Trophoblast cell (in vitro differentiated cells and primary cell): ENCODE measurements at regions not wholly inside any gene's neighbourhood (a gene's known extent, or its start where the extent isn't known, plus 50 kb on each side); places are given as distances from the start of the nearest gene placed in this dataset.

Experiments used
- DNase-seq, 2 donors: peaks; one replicate each; pipeline ENCODE4 v3.0.0-alpha.2; 2016
- H2AFZ ChIP-seq: 2 replicates; pipeline ENCODE4 v1.6.1; 2013; ENCODE audit warnings: low read length, moderate library complexity, mild to moderate bottlenecking; ENCODE audit not compliant: insufficient read depth, poor library complexity
- H2AK5ac ChIP-seq: 2 replicates; pipeline ENCODE4 v1.6.1; 2013; ENCODE audit warnings: mild to moderate bottlenecking, low read length
- H2BK120ac ChIP-seq: 2 replicates; pipeline ENCODE4 v1.6.1; 2013; ENCODE audit warnings: low read length, mild to moderate bottlenecking, moderate library complexity; ENCODE audit not compliant: insufficient read depth, poor library complexity
- H2BK12ac ChIP-seq: 2 replicates; pipeline ENCODE4 v1.6.1; 2013; ENCODE audit warnings: mild to moderate bottlenecking, low read length, moderate library complexity
- H2BK5ac ChIP-seq: 2 replicates; pipeline ENCODE4 v1.6.1; 2013; ENCODE audit warnings: low read length, low read depth, moderate library complexity, mild to moderate bottlenecking; ENCODE audit not compliant: poor library complexity
- H3K14ac ChIP-seq: 2 replicates; pipeline ENCODE4 v1.6.1; 2013; ENCODE audit warnings: mild to moderate bottlenecking, low read length
- H3K18ac ChIP-seq: 2 replicates; pipeline ENCODE4 v1.6.1; 2013; ENCODE audit warnings: mild to moderate bottlenecking, low read length
- H3K23ac ChIP-seq: 2 replicates; pipeline ENCODE4 v1.6.1; 2013; ENCODE audit warnings: low read length
- H3K27ac ChIP-seq: 2 replicates; pipeline ENCODE4 v1.5.1; 2013; ENCODE audit warnings: low read depth, mild to moderate bottlenecking, inconsistent platforms, low read length, moderate library complexity
- H3K27me3 ChIP-seq: 2 replicates; pipeline ENCODE4 v1.6.1; 2013; ENCODE audit warnings: inconsistent platforms, mild to moderate bottlenecking, low read length, moderate library complexity; ENCODE audit not compliant: insufficient read depth
- H3K36me3 ChIP-seq, 2 experiments: 1 replicate in 1 of 2; 2 replicates in 1 of 2; pipeline ENCODE4 v1.6.1; 2013; ENCODE audit warnings: low read length in 2 of 2, mild to moderate bottlenecking in 2 of 2, moderate library complexity in 1 of 2; ENCODE audit not compliant: insufficient read depth in 2 of 2, control insufficient read depth in 1 of 2
- H3K4ac ChIP-seq: 2 replicates; pipeline ENCODE4 v1.6.1; 2013; ENCODE audit warnings: low read depth, mild to moderate bottlenecking, low read length, moderate library complexity
- H3K4me1 ChIP-seq, 2 experiments: 1 replicate in 1 of 2; 2 replicates in 1 of 2; pipeline ENCODE4 v1.6.1; 2013; ENCODE audit warnings: low read length in 2 of 2, mild to moderate bottlenecking in 2 of 2, moderate library complexity in 1 of 2; ENCODE audit not compliant: insufficient read depth in 2 of 2, control insufficient read depth in 1 of 2
- H3K4me2 ChIP-seq: 2 replicates; pipeline ENCODE4 v1.6.1; 2013; ENCODE audit warnings: inconsistent platforms, mild to moderate bottlenecking, low read length, moderate library complexity
- H3K4me3 ChIP-seq: 2 replicates; pipeline ENCODE4 v1.5.1; 2013; ENCODE audit warnings: mild to moderate bottlenecking, low read depth, low read length, inconsistent platforms
- H3K79me1 ChIP-seq: one replicate; pipeline ENCODE4 v1.6.1; 2013; ENCODE audit warnings: low read length
- H3K79me2 ChIP-seq: 2 replicates; pipeline ENCODE4 v1.6.1; 2013; ENCODE audit warnings: low read length, mild to moderate bottlenecking; ENCODE audit not compliant: control insufficient read depth, insufficient read depth, poor library complexity
- H3K9ac ChIP-seq: 2 replicates; pipeline ENCODE4 v1.6.1; 2013; ENCODE audit warnings: mild to moderate bottlenecking, low read length
- H3K9me3 ChIP-seq: 2 replicates; pipeline ENCODE4 v1.6.1; 2013; ENCODE audit warnings: low read depth, mild to moderate bottlenecking, control low read depth, inconsistent platforms, low read length; ENCODE audit not compliant: insufficient read depth
- H4K12ac ChIP-seq: 2 replicates; pipeline ENCODE4 v1.6.1; 2013; ENCODE audit warnings: low read depth, mild to moderate bottlenecking, low read length, moderate library complexity
- H4K8ac ChIP-seq: 2 replicates; pipeline ENCODE4 v1.6.1; 2013; ENCODE audit warnings: low read depth, mild to moderate bottlenecking, low read length, moderate library complexity
- H4K91ac ChIP-seq: one replicate; pipeline ENCODE4 v1.6.1; 2013; ENCODE audit warnings: low read depth, mild to moderate bottlenecking, low read length, moderate library complexity
- WGBS: extraction: QIAGEN DNeasy Blood & Tissue Kit; methylation state at CpG from one replicate; pipeline ENCODE4 v1.1.7; 2013; ENCODE audit warnings: missing lambda C conversion rate; ENCODE audit not compliant: insufficient read length, insufficient coverage; ENCODE audit errors: extremely low coverage; 5-methylcytosine and 5-hydroxymethylcytosine counted together

DNA sequence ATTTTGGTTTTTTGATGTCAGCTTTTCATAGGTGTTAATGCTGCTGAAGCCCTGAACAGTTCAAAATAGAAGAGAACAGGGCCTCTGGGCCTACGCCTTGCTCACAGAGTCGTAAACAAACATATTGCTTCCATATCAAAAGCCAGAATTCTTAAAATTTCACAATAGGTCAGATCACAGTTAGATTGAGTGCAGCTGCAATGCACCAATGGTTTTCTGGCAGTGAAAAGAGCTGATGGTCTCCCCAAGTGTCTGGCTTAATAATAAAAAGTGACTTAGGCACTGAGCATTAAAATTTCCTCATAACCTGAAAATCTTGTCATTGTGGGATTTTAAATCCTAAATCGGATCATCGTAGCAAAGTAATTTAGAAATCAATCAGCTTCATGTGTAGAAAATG is 493.0 kb downstream of the CAAP1 start:
- no peak overlapping the region for H3K4me3 ChIP-seq
- no peak overlapping the region for H2AK5ac ChIP-seq
- H3K27ac ChIP-seq = no peak overlapping the region
- no peak overlapping the region for H4K8ac ChIP-seq
- H4K91ac ChIP-seq = no peak overlapping the region
- H2BK12ac ChIP-seq = no peak overlapping the region
- no peaks in the 10 kb centered on the region for H3K9me3 ChIP-seq
- no CpG with 5 or more reads among the region's 4 CpGs for WGBS
- H3K36me3 ChIP-seq = no peaks in the 10 kb centered on the region
- no peak overlapping the region for H3K18ac ChIP-seq
- H2AFZ ChIP-seq = no peak overlapping the region
- no peak overlapping the region for H3K23ac ChIP-seq
- H3K9ac ChIP-seq = no peak overlapping the region
- no peak overlapping the region for H2BK120ac ChIP-seq
- H3K14ac ChIP-seq = no peak overlapping the region
- H2BK5ac ChIP-seq = no peak overlapping the region
- H3K4me2 ChIP-seq = no peak overlapping the region
- H3K4ac ChIP-seq = no peak overlapping the region
- H3K79me2 ChIP-seq = no peaks in the 10 kb centered on the region
- no peaks in the 10 kb centered on the region for H3K79me1 ChIP-seq
- DNase-seq = no peak
- no peaks in the 10 kb centered on the region for H3K27me3 ChIP-seq
- H3K4me1 ChIP-seq = no peaks in the 10 kb centered on the region
- H4K12ac ChIP-seq = no peak overlapping the region

DNA sequence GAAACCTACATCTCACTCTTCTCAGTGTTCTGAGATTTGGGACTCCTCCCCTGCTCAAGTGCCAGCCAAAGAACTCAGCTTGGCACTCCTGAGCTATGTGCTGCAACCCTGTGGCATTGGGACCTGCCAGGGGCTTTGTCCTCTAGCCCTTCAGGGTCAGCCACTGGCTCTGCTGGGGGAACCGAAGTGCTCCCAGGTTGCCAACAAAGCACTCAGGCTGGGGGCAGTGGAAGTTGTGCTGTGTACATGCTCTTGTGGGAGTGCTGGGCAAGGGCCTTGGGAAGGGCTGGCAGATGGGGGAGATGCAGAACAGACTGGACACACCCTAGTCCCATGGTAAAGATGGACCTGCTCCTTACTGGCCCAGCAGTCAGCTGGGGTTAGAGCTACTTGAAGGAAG is 498.6 kb downstream of the CAAP1 start:
- Histone ChIP-seq H2BK5ac (no peak overlapping the region), H3K27ac (no peak overlapping the region), H4K12ac (no peak overlapping the region), H3K4me2 (no peak overlapping the region), H3K9me3 (peaks cover 8% of the 10 kb centered on the region), H3K4ac (no peak overlapping the region), H3K79me1 (no peaks in the 10 kb centered on the region), H2AK5ac (no peak overlapping the region), H3K4me3 (no peak overlapping the region), H3K27me3 (no peaks in the 10 kb centered on the region), H3K79me2 (no peaks in the 10 kb centered on the region), H2BK12ac (no peak overlapping the region), H2AFZ (no peak overlapping the region), H2BK120ac (no peak overlapping the region), H3K36me3 (no peaks in the 10 kb centered on the region), H3K14ac (no peak overlapping the region), H3K9ac (no peak overlapping the region), H4K8ac (no peak overlapping the region), H3K4me1 (no peaks in the 10 kb centered on the region), H4K91ac (no peak overlapping the region), H3K18ac (no peak overlapping the region), H3K23ac (no peak overlapping the region)
- no peak for DNase-seq
- WGBS = no CpG with 5 or more reads among the region's 1 CpG

DNA sequence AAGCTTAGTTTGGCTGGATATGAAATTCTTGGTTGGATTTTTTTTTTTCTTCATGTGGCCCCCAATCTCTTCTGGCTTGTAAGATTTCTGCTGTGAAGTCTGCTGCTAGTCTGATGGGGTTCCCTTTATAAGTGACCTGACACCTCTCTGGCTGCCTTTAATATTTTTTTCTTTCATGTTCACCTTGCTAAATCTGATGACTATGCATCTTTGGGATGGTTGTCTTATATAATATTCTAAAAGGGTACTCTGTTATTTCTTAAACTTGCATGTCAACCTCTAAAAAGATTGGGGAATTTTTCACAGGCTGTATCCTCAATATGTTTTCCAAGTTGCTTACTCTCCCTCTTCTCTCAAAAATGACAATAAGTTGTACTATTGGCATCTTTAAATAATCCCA is 500.0 kb downstream of the CAAP1 start:
- Histone ChIP-seq H3K4me3 (no peak overlapping the region), H3K4me2 (no peak overlapping the region), H2AFZ (no peak overlapping the region), H3K9ac (no peak overlapping the region), H3K36me3 (no peaks in the 10 kb centered on the region), H3K27ac (no peak overlapping the region), H2BK120ac (no peak overlapping the region), H3K79me1 (no peaks in the 10 kb centered on the region), H3K79me2 (no peaks in the 10 kb centered on the region), H2BK5ac (no peak overlapping the region), H2AK5ac (no peak overlapping the region), H3K4me1 (no peaks in the 10 kb centered on the region), H3K4ac (no peak overlapping the region), H3K14ac (no peak overlapping the region), H4K91ac (no peak overlapping the region), H3K27me3 (no peaks in the 10 kb centered on the region), H4K12ac (no peak overlapping the region), H3K23ac (no peak overlapping the region), H2BK12ac (no peak overlapping the region), H3K9me3 (peaks cover 8% of the 10 kb centered on the region), H3K18ac (no peak overlapping the region), H4K8ac (no peak overlapping the region)
- DNase-seq = no peak

DNA sequence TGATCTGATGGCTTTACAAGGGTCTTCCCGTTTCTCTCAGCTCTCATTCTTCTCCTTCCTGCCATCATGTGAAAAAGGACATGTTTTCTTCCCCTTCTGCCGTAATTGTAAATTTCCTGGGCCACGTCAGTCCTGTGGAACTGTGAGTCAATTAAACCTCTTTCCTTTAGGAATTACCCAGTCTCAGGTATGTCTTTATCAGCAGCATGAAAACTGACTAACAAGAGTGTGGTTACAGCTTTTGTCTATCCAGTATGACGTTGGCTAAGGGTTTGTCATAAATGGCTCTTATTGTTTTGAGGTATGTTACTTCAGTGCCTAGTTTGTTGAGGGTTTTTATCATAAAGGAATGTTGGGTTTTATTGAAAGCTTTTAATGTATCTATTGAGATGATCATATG is 501.6 kb downstream of the CAAP1 start:
- H3K23ac ChIP-seq = no peak overlapping the region

More for the DNA sequence above, 501.6 kb downstream of the CAAP1 start:
- Histone ChIP-seq H3K79me2 (no peaks in the 10 kb centered on the region), H3K4ac (no peak overlapping the region), H3K14ac (no peak overlapping the region), H3K4me1 (no peaks in the 10 kb centered on the region), H4K91ac (no peak overlapping the region), H4K12ac (no peak overlapping the region), H3K27me3 (no peaks in the 10 kb centered on the region), H3K18ac (no peak overlapping the region), H3K4me3 (no peak overlapping the region), H2AFZ (no peak overlapping the region), H3K36me3 (no peaks in the 10 kb centered on the region), H3K4me2 (no peak overlapping the region), H3K9me3 (peaks cover 8% of the 10 kb centered on the region), H2BK5ac (no peak overlapping the region), H4K8ac (no peak overlapping the region), H3K79me1 (no peaks in the 10 kb centered on the region), H2BK12ac (no peak overlapping the region), H2AK5ac (no peak overlapping the region), H3K9ac (no peak overlapping the region), H2BK120ac (no peak overlapping the region), H3K27ac (no peak overlapping the region)
- WGBS = no CpG with 5 or more reads among the region's 4 CpGs
- no peak for DNase-seq
